ENCODE measurements at regions not wholly inside any gene's neighbourhood (a gene's known extent, or its start where the extent isn't known, plus 50 kb on each side); places are given as distances from the start of the nearest gene placed in this dataset.

- TF ChIP-seq, protein P1, sequence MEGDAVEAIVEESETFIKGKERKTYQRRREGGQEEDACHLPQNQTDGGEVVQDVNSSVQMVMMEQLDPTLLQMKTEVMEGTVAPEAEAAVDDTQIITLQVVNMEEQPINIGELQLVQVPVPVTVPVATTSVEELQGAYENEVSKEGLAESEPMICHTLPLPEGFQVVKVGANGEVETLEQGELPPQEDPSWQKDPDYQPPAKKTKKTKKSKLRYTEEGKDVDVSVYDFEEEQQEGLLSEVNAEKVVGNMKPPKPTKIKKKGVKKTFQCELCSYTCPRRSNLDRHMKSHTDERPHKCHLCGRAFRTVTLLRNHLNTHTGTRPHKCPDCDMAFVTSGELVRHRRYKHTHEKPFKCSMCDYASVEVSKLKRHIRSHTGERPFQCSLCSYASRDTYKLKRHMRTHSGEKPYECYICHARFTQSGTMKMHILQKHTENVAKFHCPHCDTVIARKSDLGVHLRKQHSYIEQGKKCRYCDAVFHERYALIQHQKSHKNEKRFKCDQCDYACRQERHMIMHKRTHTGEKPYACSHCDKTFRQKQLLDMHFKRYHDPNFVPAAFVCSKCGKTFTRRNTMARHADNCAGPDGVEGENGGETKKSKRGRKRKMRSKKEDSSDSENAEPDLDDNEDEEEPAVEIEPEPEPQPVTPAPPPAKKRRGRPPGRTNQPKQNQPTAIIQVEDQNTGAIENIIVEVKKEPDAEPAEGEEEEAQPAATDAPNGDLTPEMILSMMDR (IDR thresholded peaks at IDR 0.05): no peak
- TF ChIP-seq POLR2A (IDR thresholded peaks at IDR 0.05): no peak
Measured at GRCh38 chr15:53031469-53031868, 241.3 kb upstream of the ONECUT1 start.
